Progenitor cell of endocrine pancreas (in vitro differentiated cells): ENCODE measurements at regions not wholly inside any gene's neighbourhood (a gene's known extent, or its start where the extent isn't known, plus 50 kb on each side); places are given as distances from the start of the nearest gene placed in this dataset.
"Not testable (repeated sequence)": the region's sequence is repeated elsewhere in the genome, so short reads cannot be mapped to it uniquely, and the experiment has no call there.

ENCODE experiments used
- DNase-seq: peaks from one replicate; pipeline ENCODE4 v3.0.0; 2021; ENCODE audit warnings: low spot score; ENCODE audit not compliant: unreplicated experiment
- H3K27ac Mint-ChIP-seq: 2 replicates; pipeline ENCODE4 v1.8.0; 2021; ENCODE audit warnings: mild to moderate bottlenecking, moderate library complexity, mixed read lengths
- H3K27me3 Mint-ChIP-seq: 2 replicates; pipeline ENCODE4 v1.8.0; 2021; ENCODE audit warnings: mixed read lengths
- H3K36me3 Mint-ChIP-seq: 2 replicates; pipeline ENCODE4 v1.8.0; 2022; ENCODE audit warnings: mixed read lengths; ENCODE audit not compliant: insufficient read depth
- H3K4me1 Mint-ChIP-seq: 2 replicates; pipeline ENCODE4 v1.8.0; 2021; ENCODE audit warnings: low read depth, mixed read lengths
- H3K4me3 Mint-ChIP-seq: 2 replicates; pipeline ENCODE4 v1.8.0; 2021; ENCODE audit warnings: low read depth, mild to moderate bottlenecking, moderate library complexity, mixed read lengths
- H3K9me3 Mint-ChIP-seq: 2 replicates; pipeline ENCODE4 v1.8.0; 2021; ENCODE audit warnings: low read depth, mixed read lengths
- TF ChIP-seq, protein P1 (sequence below): fragments of 200-600 bp; sonication (generic); IDR thresholded peaks from one replicate; pipeline ENCODE4 v1.5.0; 2021; ENCODE audit warnings: antibody characterized with exemption, mild to moderate bottlenecking; ENCODE audit not compliant: unreplicated experiment

DNA sequence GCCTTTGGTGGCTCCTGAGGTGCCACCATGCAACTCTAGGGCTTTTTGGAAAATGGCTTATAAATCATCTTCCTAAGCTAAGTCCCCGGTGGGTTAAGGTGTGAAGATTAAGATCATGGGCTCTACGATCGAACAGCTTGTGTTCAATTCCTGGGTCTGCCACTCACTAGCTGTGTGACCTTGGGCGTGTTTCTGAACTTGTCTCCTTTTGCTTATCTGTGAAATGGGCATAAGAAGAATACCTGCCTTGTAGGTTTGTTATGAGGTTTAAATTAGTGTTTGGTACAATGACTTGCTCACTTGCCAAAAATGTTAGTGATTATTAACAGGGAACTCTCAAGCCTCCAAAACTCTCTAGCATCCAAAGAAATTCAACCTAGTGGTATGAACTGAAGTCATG lies 119.2 kb upstream of the PITX1 start:
- no peak overlapping the region for H3K27ac Mint-ChIP-seq
- H3K4me1 Mint-ChIP-seq = no peaks in the 10 kb centered on the region
- TF ChIP-seq, protein P1, sequence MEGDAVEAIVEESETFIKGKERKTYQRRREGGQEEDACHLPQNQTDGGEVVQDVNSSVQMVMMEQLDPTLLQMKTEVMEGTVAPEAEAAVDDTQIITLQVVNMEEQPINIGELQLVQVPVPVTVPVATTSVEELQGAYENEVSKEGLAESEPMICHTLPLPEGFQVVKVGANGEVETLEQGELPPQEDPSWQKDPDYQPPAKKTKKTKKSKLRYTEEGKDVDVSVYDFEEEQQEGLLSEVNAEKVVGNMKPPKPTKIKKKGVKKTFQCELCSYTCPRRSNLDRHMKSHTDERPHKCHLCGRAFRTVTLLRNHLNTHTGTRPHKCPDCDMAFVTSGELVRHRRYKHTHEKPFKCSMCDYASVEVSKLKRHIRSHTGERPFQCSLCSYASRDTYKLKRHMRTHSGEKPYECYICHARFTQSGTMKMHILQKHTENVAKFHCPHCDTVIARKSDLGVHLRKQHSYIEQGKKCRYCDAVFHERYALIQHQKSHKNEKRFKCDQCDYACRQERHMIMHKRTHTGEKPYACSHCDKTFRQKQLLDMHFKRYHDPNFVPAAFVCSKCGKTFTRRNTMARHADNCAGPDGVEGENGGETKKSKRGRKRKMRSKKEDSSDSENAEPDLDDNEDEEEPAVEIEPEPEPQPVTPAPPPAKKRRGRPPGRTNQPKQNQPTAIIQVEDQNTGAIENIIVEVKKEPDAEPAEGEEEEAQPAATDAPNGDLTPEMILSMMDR = no peak
- H3K4me3 Mint-ChIP-seq = no peak overlapping the region
- no peaks in the 10 kb centered on the region for H3K9me3 Mint-ChIP-seq
- no peak for DNase-seq
- peaks cover 7% of the 10 kb centered on the region for H3K27me3 Mint-ChIP-seq
- no peaks in the 10 kb centered on the region for H3K36me3 Mint-ChIP-seq

DNA sequence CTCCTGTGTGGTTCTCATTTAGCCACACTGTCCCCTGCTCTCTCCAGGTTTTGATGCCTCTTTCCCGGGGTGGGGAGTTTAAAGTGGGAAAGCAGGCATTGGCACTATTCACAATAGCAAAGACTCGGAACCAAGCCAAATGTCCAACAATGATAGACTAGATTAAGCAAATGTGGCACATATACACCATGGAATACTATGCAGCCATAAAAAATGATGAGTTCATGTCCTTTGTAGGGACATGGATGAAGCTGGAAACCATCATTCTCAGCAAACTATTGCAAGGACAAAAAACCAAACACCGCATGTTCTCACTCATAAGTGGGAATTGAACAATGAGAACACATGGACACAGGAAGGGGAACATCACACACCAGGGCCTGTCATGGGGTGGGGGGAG lies 117.6 kb upstream of the PITX1 start:
- H3K27me3 Mint-ChIP-seq, H3K27ac Mint-ChIP-seq, H3K36me3 Mint-ChIP-seq, H3K9me3 Mint-ChIP-seq, H3K4me1 Mint-ChIP-seq, H3K4me3 Mint-ChIP-seq, DNase-seq: not testable (repeated sequence)

DNA sequence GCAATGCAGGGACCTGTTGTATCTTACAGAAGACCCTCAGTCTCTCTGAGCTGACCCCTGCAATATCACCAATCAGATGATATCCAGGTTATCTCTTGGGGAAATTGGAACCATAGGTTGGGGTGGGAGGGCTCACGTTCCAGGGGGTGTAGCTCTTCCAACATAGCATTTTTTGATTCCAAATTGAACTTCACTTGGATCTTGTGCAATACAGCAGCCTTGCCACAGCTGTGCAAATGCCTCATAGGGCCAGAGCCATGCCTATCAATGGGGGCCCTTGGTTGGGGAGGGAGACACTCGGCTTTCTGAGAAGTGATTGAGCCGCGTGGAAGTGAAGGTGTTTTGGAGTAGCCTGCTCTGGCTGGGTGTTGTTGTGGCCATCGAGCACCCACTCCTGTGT lies 117.2 kb upstream of the PITX1 start:
- no peak overlapping the region for H3K27ac Mint-ChIP-seq
- no peak overlapping the region for H3K4me3 Mint-ChIP-seq
- H3K36me3 Mint-ChIP-seq = peaks cover 2% of the 10 kb centered on the region
- H3K9me3 Mint-ChIP-seq = peaks cover 10% of the 10 kb centered on the region
- TF ChIP-seq, protein P1 = no peak
- DNase-seq = no peak
- peaks cover 8% of the 10 kb centered on the region for H3K27me3 Mint-ChIP-seq
- H3K4me1 Mint-ChIP-seq = no peaks in the 10 kb centered on the region

DNA sequence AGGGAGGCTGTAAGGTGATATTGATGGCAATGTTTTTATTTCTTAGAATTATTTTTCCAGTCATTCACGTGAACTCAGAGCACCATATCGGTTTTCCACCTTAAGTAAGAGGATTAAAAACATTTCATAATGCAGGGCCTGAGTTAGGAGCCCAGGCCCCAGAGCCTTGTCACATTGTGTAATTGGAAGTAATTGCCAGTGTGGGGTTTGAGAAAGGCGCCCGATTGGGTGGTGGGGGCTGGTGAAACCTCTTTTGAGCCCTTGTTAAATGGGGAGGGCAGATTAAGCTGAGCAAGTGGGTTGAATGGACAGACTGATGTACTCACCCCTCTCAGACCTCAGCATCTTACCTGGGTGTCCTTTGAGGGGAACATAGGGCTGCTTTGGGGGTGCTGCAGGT lies 116.7 kb upstream of the PITX1 start:
- no peak overlapping the region for H3K4me3 Mint-ChIP-seq
- no peak for DNase-seq
- H3K9me3 Mint-ChIP-seq = peaks cover 10% of the 10 kb centered on the region
- TF ChIP-seq, protein P1 = no peak
- peaks cover 5% of the 10 kb centered on the region for H3K27me3 Mint-ChIP-seq
- no peaks in the 10 kb centered on the region for H3K4me1 Mint-ChIP-seq
- H3K27ac Mint-ChIP-seq = no peak overlapping the region
- peaks cover 2% of the 10 kb centered on the region for H3K36me3 Mint-ChIP-seq

DNA sequence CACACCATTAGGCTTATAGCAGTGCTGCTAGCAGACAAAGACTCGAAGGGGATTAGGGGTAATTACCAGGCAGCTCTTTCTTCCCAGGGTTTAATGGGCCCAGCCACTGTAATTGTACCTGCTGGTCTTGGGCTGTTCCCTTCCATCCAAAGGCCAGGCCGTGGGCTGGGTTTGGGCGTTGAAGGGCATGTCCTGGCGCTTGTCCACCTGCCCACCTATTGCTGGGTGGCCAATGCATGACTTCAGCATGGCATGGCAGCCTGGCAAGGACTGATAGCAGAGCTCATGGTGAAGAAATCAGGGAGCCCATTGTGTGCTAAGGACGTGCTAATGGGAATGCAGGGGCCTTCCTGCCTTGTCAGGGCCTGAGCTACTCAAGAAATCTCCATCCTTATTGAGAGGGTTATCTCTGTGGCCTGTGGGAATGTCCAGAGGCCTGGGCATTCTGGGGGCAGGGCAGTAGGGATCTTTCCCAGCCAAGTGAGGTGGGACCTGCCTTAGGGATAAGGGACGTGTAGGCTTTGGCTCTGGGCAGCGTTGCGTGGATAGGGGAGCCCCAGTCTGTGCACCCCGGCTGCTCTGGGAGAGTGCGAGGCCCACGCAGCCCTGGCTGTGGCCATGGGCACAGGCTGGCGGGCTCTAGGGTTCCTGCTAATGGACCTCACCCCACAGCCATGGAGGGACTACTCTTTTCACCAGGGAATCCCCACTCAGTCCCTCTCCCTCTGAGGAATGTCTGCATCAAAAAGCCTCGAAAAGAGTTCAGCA lies 116.1 kb upstream of the PITX1 start:
- no peak overlapping the region for H3K27ac Mint-ChIP-seq
- peaks cover 5% of the 10 kb centered on the region for H3K27me3 Mint-ChIP-seq
- peaks cover 2% of the 10 kb centered on the region for H3K36me3 Mint-ChIP-seq
- peaks cover 10% of the 10 kb centered on the region for H3K9me3 Mint-ChIP-seq
- H3K4me1 Mint-ChIP-seq = peaks cover 2% of the 10 kb centered on the region
- TF ChIP-seq, protein P1 = no peak
- no peak overlapping the region for H3K4me3 Mint-ChIP-seq
- DNase-seq = no peak

DNA sequence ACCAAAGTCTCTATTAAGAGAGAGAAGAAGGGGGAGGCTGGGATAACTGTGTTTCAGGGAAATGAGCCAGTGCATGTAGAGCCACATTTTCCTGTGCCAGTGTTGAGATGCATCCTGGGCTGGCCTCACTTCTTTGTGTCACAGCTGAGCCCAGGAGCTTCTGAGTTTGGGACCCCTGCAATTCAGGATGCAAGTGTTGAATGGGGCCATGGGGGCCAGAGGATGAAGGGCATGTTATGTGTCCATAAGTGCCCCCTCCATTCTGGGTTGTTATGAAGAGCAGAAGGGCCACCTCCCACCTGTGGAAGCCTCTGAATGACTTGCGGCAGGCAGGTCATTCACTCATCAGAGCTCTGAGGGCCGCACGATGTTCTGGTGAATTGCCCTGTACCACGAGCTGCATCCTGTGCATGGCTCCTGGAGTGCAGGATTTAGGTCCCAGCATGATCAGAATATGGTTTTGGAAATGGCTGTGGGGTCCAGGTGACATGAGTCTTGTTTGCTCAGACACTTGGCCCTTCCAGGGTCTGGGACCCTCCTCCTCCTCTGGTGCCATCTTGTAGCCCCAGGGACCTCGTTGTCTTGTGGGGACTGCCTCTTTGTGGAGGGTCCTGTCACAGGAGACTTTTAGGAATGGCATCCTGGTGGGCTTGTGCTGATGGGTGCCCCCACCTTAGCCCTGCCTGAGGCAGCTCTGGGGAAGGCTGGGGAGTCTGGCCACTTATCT lies 115.4 kb upstream of the PITX1 start:
- H3K27ac Mint-ChIP-seq = no peak overlapping the region
- TF ChIP-seq, protein P1 = no peak

More for the DNA sequence above, 115.4 kb upstream of the PITX1 start:
- H3K9me3 Mint-ChIP-seq = peaks cover 10% of the 10 kb centered on the region
- no peak for DNase-seq
- H3K4me1 Mint-ChIP-seq = peaks cover 2% of the 10 kb centered on the region
- H3K27me3 Mint-ChIP-seq = peaks cover 5% of the 10 kb centered on the region
- no peak overlapping the region for H3K4me3 Mint-ChIP-seq
- H3K36me3 Mint-ChIP-seq = peaks cover 2% of the 10 kb centered on the region
